ENCODE measurements at regions not wholly inside any gene's neighbourhood (a gene's known extent, or its start where the extent isn't known, plus 50 kb on each side); places are given as distances from the start of the nearest gene placed in this dataset.

DNA sequence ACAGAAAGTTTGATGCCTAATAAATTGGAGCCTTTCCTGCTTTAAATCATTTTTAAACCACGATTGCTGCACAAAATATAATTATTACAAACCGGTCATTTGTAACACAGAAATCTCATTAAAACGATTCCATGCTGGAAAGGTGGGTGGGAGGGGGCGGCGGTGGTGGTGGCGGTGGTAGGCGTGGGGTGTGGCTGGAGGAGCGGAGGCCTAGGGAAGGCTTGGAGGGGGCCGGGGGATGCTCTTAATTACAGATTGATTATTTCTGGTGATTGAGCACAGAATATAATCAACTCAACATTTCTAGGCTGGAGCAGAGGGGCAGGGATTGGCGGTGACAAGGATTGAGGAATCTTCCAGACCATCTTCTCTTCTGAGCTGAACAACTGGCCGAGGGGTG is 157.5 kb downstream of the TRIM29 start:
- ATAC-seq (no peak), FAIRE-seq (no peak), DNase-seq (ENCODE audit: low spot score) (no peak)
- Histone ChIP-seq H3K79me2 (ENCODE audit: insufficient read depth, low read length) (no peaks in the 10 kb centered on the region), H4K20me1 (ENCODE audit: insufficient read depth, low read length) (no peaks in the 10 kb centered on the region), H3K4me3 (replicated peaks in 1 of 3; ENCODE audit: insufficient read depth in 1 of 3, low read depth in 2 of 3, low read length in 3 of 3) (no peak overlapping the region), H3K9ac (ENCODE audit: insufficient read depth, low read depth, low read length) (no peak overlapping the region), H3K4me1 (ENCODE audit: insufficient read depth, low read length) (no peaks in the 10 kb centered on the region), H3K36me3 (replicated peaks in 1 of 2; ENCODE audit: control insufficient read depth in 1 of 2, insufficient read depth in 2 of 2, low read length in 2 of 2) (no peaks in the 10 kb centered on the region), H2AFZ (ENCODE audit: low read length) (no peak overlapping the region), H3K4me2 (ENCODE audit: low read depth, low read length) (no peak overlapping the region), H3K27me3 (ENCODE audit: control insufficient read depth in 1 of 2, insufficient read depth in 2 of 2, low read length in 2 of 2) (peaks cover 12 to 50% of the 10 kb centered on the region in 2 experiments; a peak in 3 of 5 replicates), H3K27ac (ENCODE audit: extremely low read length, insufficient read depth, low read length) (no peak overlapping the region), H3K9me3 (ENCODE audit: low read length) (no peaks in the 10 kb centered on the region)
- POLR2A ChIA-PET: no interaction called here
- in situ Hi-C loops (cut with HindIII; ENCODE audit: extremely low pct_ligation_motif_present, low pct_unique_long_range_greater_than_20kb): no loop called here
- WGBS (ENCODE audit: low lambda C conversion rate): 35% methylated on average over 10 of the region's 11 CpGs
- CTCF ChIA-PET (ENCODE audit: low intra/inter-chr PET ratio, low total read pairs): no interaction called here
- intact Hi-C loops (cut with micrococcal nuclease; ENCODE audit: unreplicated experiment): no loop called here
- BruUV-seq (replicated peaks): no TSS peak
- TF ChIP-seq ZNF124 (CRISPR knock-in tag; IDR thresholded peaks at IDR 0.05) (no peak), ZNF740 (CRISPR knock-in tag; IDR thresholded peaks at IDR 0.05) (no peak), ARID5B (CRISPR knock-in tag; IDR thresholded peaks at IDR 0.05) (no peak), FLYWCH1 (CRISPR knock-in tag; IDR thresholded peaks at IDR 0.05) (no peak), HOXA9 (CRISPR knock-in tag; IDR thresholded peaks at IDR 0.05; ENCODE audit: borderline replicate concordance) (no peak), DNMT1 (CRISPR knock-in tag; IDR thresholded peaks at IDR 0.05) (no peak), ZNF337 (CRISPR knock-in tag; IDR thresholded peaks at IDR 0.05; ENCODE audit: borderline replicate concordance, low read depth) (no peak), ZFP62 (CRISPR knock-in tag; IDR thresholded peaks at IDR 0.05) (no peak), CHCHD3 (CRISPR knock-in tag; IDR thresholded peaks at IDR 0.05) (no peak), KAT2B (IDR thresholded peaks at IDR 0.05; ENCODE audit: borderline replicate concordance, low read depth, low read length) (no peak), FOSL1 (CRISPR knock-in tag; IDR thresholded peaks at IDR 0.05; ENCODE audit: borderline replicate concordance) (no peak), MATR3 (CRISPR knock-in tag; IDR thresholded peaks at IDR 0.05) (no peak), ZNF484 (CRISPR knock-in tag; IDR thresholded peaks at IDR 0.05; ENCODE audit: borderline replicate concordance, low read depth) (no peak), ZNF543 (CRISPR knock-in tag; IDR thresholded peaks at IDR 0.05) (no peak), YEATS2 (CRISPR knock-in tag; IDR thresholded peaks at IDR 0.05; ENCODE audit: borderline replicate concordance) (no peak), ZNF326 (CRISPR knock-in tag; IDR thresholded peaks at IDR 0.05; ENCODE audit: borderline replicate concordance) (no peak), GTF3A (CRISPR knock-in tag; conservative IDR thresholded peaks at IDR 0.05) (no peak), BRF2 (CRISPR knock-in tag; IDR thresholded peaks at IDR 0.05) (no peak), ZNF660 (CRISPR knock-in tag; IDR thresholded peaks at IDR 0.05; ENCODE audit: borderline replicate concordance, low read depth) (no peak)
- TF ChIP-seq, protein P1, sequence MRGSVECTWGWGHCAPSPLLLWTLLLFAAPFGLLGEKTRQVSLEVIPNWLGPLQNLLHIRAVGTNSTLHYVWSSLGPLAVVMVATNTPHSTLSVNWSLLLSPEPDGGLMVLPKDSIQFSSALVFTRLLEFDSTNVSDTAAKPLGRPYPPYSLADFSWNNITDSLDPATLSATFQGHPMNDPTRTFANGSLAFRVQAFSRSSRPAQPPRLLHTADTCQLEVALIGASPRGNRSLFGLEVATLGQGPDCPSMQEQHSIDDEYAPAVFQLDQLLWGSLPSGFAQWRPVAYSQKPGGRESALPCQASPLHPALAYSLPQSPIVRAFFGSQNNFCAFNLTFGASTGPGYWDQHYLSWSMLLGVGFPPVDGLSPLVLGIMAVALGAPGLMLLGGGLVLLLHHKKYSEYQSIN (CRISPR knock-in tag; IDR thresholded peaks at IDR 0.05; ENCODE audit: borderline replicate concordance): no peak

Data from HepG2 (cell line).